ENCODE measurements at regions not wholly inside any gene's neighbourhood (a gene's known extent, or its start where the extent isn't known, plus 50 kb on each side); places are given as distances from the start of the nearest gene placed in this dataset.

- no peak for TF ChIP-seq CTCF (conservative IDR thresholded peaks at IDR 0.05; ENCODE audit: control insufficient read depth, insufficient read depth, low read depth, low read length)
- no peak overlapping the region for H3K4me3 ChIP-seq (ENCODE audit: control insufficient read depth, low read depth, low read length)
- DNase-seq (ENCODE audit: low read depth): no peak
Measured at GRCh38 chr10:29069941-29070340, 218.9 kb upstream of the LYZL1 start.

- TF ChIP-seq CTCF (conservative IDR thresholded peaks at IDR 0.05; ENCODE audit: control insufficient read depth, insufficient read depth, low read depth, low read length): no peak
- no peak overlapping the region for H3K4me3 ChIP-seq (ENCODE audit: control insufficient read depth, low read depth, low read length)
- no peak for DNase-seq (ENCODE audit: low read depth)
Measured at GRCh38 chr10:29078919-29079318, 210.0 kb upstream of the LYZL1 start.

- no peak for DNase-seq (ENCODE audit: low read depth)
- no peak for TF ChIP-seq CTCF (conservative IDR thresholded peaks at IDR 0.05; ENCODE audit: control insufficient read depth, insufficient read depth, low read depth, low read length)
- no peak overlapping the region for H3K4me3 ChIP-seq (ENCODE audit: control insufficient read depth, low read depth, low read length)
Measured at GRCh38 chr10:29081231-29081630, 207.6 kb upstream of the LYZL1 start.

GRCh38 chr10:29081951-29082685 lies 206.8 kb upstream of the LYZL1 start:
- no peak for DNase-seq (ENCODE audit: low read depth)
- TF ChIP-seq CTCF (conservative IDR thresholded peaks at IDR 0.05; ENCODE audit: control insufficient read depth, insufficient read depth, low read depth, low read length): no peak
- no peak overlapping the region for H3K4me3 ChIP-seq (ENCODE audit: control insufficient read depth, low read depth, low read length)

GRCh38 chr10:29083096-29083495 lies 205.8 kb upstream of the LYZL1 start:
- no peak for DNase-seq (ENCODE audit: low read depth)
- TF ChIP-seq CTCF (conservative IDR thresholded peaks at IDR 0.05; ENCODE audit: control insufficient read depth, insufficient read depth, low read depth, low read length): no peak
- no peak overlapping the region for H3K4me3 ChIP-seq (ENCODE audit: control insufficient read depth, low read depth, low read length)

GRCh38 chr10:29084681-29085307 lies 204.1 kb upstream of the LYZL1 start:
- H3K4me3 ChIP-seq (ENCODE audit: control insufficient read depth, low read depth, low read length): no peak overlapping the region
- no peak for TF ChIP-seq CTCF (conservative IDR thresholded peaks at IDR 0.05; ENCODE audit: control insufficient read depth, insufficient read depth, low read depth, low read length)
- DNase-seq (ENCODE audit: low read depth): no peak

All from fibroblast of mammary gland (primary cell).